ENCODE measurements at regions not wholly inside any gene's neighbourhood (a gene's known extent, or its start where the extent isn't known, plus 50 kb on each side); places are given as distances from the start of the nearest gene placed in this dataset.

- TF ChIP-seq HDAC2 (IDR thresholded peaks at IDR 0.05), result no peak
- TF ChIP-seq FOXK2 (IDR thresholded peaks at IDR 0.05), result no peak
- TF ChIP-seq BCL11A (IDR thresholded peaks at IDR 0.05; ENCODE audit: low read depth, low read length), result no peak
- no peak for TF ChIP-seq EZH2 (IDR thresholded peaks at IDR 0.05; ENCODE audit: borderline replicate concordance, control insufficient read depth, low read depth, low read length)
- TF ChIP-seq CREB1 (IDR thresholded peaks at IDR 0.05; ENCODE audit: low read depth), result no peak
- TF ChIP-seq, protein P1, sequence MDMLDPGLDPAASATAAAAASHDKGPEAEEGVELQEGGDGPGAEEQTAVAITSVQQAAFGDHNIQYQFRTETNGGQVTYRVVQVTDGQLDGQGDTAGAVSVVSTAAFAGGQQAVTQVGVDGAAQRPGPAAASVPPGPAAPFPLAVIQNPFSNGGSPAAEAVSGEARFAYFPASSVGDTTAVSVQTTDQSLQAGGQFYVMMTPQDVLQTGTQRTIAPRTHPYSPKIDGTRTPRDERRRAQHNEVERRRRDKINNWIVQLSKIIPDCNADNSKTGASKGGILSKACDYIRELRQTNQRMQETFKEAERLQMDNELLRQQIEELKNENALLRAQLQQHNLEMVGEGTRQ (IDR thresholded peaks at IDR 0.05; ENCODE audit: borderline replicate concordance, low read depth, low read length), result no peak
- TF ChIP-seq DPF2 (IDR thresholded peaks at IDR 0.05), result no peak
- no peak for TF ChIP-seq SIX5 (IDR thresholded peaks at IDR 0.05; ENCODE audit: low read depth, low read length, severe bottlenecking)
- H3K36me3 ChIP-seq (ENCODE audit: control insufficient read depth in 2 of 2, insufficient read depth in 2 of 2, low read length in 1 of 2), result no peaks in the 10 kb centered on the region
- no peak for ATAC-seq
- no TSS peak for BruUV-seq (replicated peaks)
- FAIRE-seq, result no peak
- ChIA-PET CTCF (no interaction called here), POLR2A (no interaction called here), RAD21 (ENCODE audit: unreplicated experiment) (no interaction called here), SMC1A (ENCODE audit: uncharacterized antibody, unreplicated experiment) (no interaction called here)
- 45% methylated on average over 6 of the region's 6 CpGs for WGBS (ENCODE audit: insufficient coverage, insufficient replicate concordance, low lambda C conversion rate, missing lambda C conversion rate)
- in situ Hi-C loops (cut with MboI) (no loop called here), intact Hi-C loops (cut with micrococcal nuclease; ENCODE audit: unreplicated experiment) (no loop called here)
- H3K27me3 ChIP-seq (replicated peaks in 1 of 2; ENCODE audit: control insufficient read depth in 2 of 2, insufficient read depth in 2 of 2, low read length in 1 of 2), result no peaks in the 10 kb centered on the region
- no peak overlapping the region for H3K27ac ChIP-seq (ENCODE audit: control insufficient read depth, insufficient read depth)
- no peaks in the 10 kb centered on the region for H3K79me2 ChIP-seq (ENCODE audit: control insufficient read depth, insufficient read depth, low read length)
- no peaks in the 10 kb centered on the region for H4K20me1 ChIP-seq (ENCODE audit: control insufficient read depth, insufficient read depth)
- no peaks in the 10 kb centered on the region for H3K9me3 ChIP-seq (replicated peaks; ENCODE audit: control insufficient read depth, insufficient read depth, low read length)
- H3K4me1 ChIP-seq (ENCODE audit: control insufficient read depth, insufficient read depth, low read length), result no peaks in the 10 kb centered on the region
- H3K4me2 ChIP-seq (ENCODE audit: control insufficient read depth, insufficient read depth), result no peak overlapping the region
- no peak overlapping the region for H3K4me3 ChIP-seq
- DNase-seq (ENCODE audit: low read depth, low spot score), result no peak
- H3K9ac ChIP-seq (ENCODE audit: control insufficient read depth, insufficient read depth, low read length), result no peak overlapping the region
- H2AFZ ChIP-seq (ENCODE audit: control insufficient read depth, low read depth, low read length), result no peak overlapping the region
These were observed 179.5 kb downstream of the EN1 start for GRCh38 chr2:118667964-118668363.

- in situ Hi-C loops (cut with MboI), result no loop called here
- Histone ChIP-seq H3K27me3 (replicated peaks in 1 of 2; ENCODE audit: control insufficient read depth in 2 of 2, insufficient read depth in 2 of 2, low read length in 1 of 2) (no peaks in the 10 kb centered on the region), H3K9me3 (replicated peaks; ENCODE audit: control insufficient read depth, insufficient read depth, low read length) (no peaks in the 10 kb centered on the region), H3K4me1 (ENCODE audit: control insufficient read depth, insufficient read depth, low read length) (no peaks in the 10 kb centered on the region), H3K79me2 (ENCODE audit: control insufficient read depth, insufficient read depth, low read length) (no peaks in the 10 kb centered on the region), H3K9ac (ENCODE audit: control insufficient read depth, insufficient read depth, low read length) (no peak overlapping the region), H3K4me3 (no peak overlapping the region), H3K27ac (ENCODE audit: control insufficient read depth, insufficient read depth) (no peak overlapping the region), H3K4me2 (ENCODE audit: control insufficient read depth, insufficient read depth) (no peak overlapping the region), H3K36me3 (ENCODE audit: control insufficient read depth in 2 of 2, insufficient read depth in 2 of 2, low read length in 1 of 2) (no peaks in the 10 kb centered on the region), H4K20me1 (ENCODE audit: control insufficient read depth, insufficient read depth) (no peaks in the 10 kb centered on the region), H2AFZ (ENCODE audit: control insufficient read depth, low read depth, low read length) (no peak overlapping the region)
- BruUV-seq (replicated peaks), result no TSS peak
- intact Hi-C loops (cut with micrococcal nuclease; ENCODE audit: unreplicated experiment), result no loop called here
- TF ChIP-seq IRF3 (IDR thresholded peaks at IDR 0.05), result no peak
- ChIA-PET CTCF (no interaction called here), SMC1A (ENCODE audit: uncharacterized antibody, unreplicated experiment) (no interaction called here), POLR2A (no interaction called here), RAD21 (ENCODE audit: unreplicated experiment) (no interaction called here)
- 35% methylated on average over 2 of the region's 2 CpGs for WGBS (ENCODE audit: insufficient coverage, insufficient replicate concordance, low lambda C conversion rate, missing lambda C conversion rate)
- DNase-seq (ENCODE audit: low read depth, low spot score), result no peak
- no peak for ATAC-seq
- FAIRE-seq, result no peak
These were observed 180.1 kb downstream of the EN1 start for GRCh38 chr2:118667348-118667747.

Data from GM12878 (cell line).